Anterior cingulate cortex (tissue), 58 donors: ENCODE measurements at regions not wholly inside any gene's neighbourhood (a gene's known extent, or its start where the extent isn't known, plus 50 kb on each side); places are given as distances from the start of the nearest gene placed in this dataset.

Source experiments
- DNase-seq, 58 donors: peaks; one replicate each; lab custom pipeline; 2025; lab: John Stamatoyannopoulos, UW

- no peak for DNase-seq
These were observed 51.0 kb upstream of the ZFP64 start for GRCh38 chr20:52242237-52243230.
